WTC11 (cell line): ENCODE measurements at regions not wholly inside any gene's neighbourhood (a gene's known extent, or its start where the extent isn't known, plus 50 kb on each side); places are given as distances from the start of the nearest gene placed in this dataset.

ENCODE experiments used
- ATF1 ChIP-seq: sonication (generic); formaldehyde crosslinking; IDR thresholded peaks from 2 replicates; pipeline ENCODE4 v1.8.1; 2023; ENCODE audit warnings: mild to moderate bottlenecking, moderate library complexity, missing genetic modification reagents
- ATF2 ChIP-seq: sonication (generic); formaldehyde crosslinking; IDR thresholded peaks from 2 replicates; pipeline ENCODE4 v1.8.1; 2022; ENCODE audit warnings: low read depth, missing genetic modification reagents, borderline replicate concordance
- CTCF ChIP-seq: fragments of 200-600 bp; IDR thresholded peaks from 2 replicates; pipeline ENCODE4 v1.8.0; 2022; ENCODE audit warnings: antibody characterized with exemption
- ELF4 ChIP-seq: sonication (generic); formaldehyde crosslinking; IDR thresholded peaks from 2 replicates; pipeline ENCODE4 v1.8.1; 2022; ENCODE audit warnings: low read depth, mild to moderate bottlenecking, moderate library complexity, missing genetic modification reagents
- RORB ChIP-seq: fragments of 250-450 bp; sonication (Bioruptor Pico); IDR thresholded peaks from 2 replicates; pipeline ENCODE4 v1.9.0; 2021; ENCODE audit warnings: mild to moderate bottlenecking
- TP53 ChIP-seq: sonication (generic); formaldehyde crosslinking; IDR thresholded peaks from 2 replicates; pipeline ENCODE4 v1.8.1; 2023; ENCODE audit warnings: mild to moderate bottlenecking, missing genetic modification reagents
- USF2 ChIP-seq: sonication (generic); formaldehyde crosslinking; IDR thresholded peaks from 2 replicates; pipeline ENCODE4 v1.8.1; 2023; ENCODE audit warnings: mild to moderate bottlenecking, missing genetic modification reagents, moderate library complexity
- TF ChIP-seq, protein P1 (sequence below): sonication (generic); formaldehyde crosslinking; IDR thresholded peaks from 2 replicates; pipeline ENCODE4 v1.8.1; 2023; ENCODE audit warnings: mild to moderate bottlenecking, missing genetic modification reagents

DNA sequence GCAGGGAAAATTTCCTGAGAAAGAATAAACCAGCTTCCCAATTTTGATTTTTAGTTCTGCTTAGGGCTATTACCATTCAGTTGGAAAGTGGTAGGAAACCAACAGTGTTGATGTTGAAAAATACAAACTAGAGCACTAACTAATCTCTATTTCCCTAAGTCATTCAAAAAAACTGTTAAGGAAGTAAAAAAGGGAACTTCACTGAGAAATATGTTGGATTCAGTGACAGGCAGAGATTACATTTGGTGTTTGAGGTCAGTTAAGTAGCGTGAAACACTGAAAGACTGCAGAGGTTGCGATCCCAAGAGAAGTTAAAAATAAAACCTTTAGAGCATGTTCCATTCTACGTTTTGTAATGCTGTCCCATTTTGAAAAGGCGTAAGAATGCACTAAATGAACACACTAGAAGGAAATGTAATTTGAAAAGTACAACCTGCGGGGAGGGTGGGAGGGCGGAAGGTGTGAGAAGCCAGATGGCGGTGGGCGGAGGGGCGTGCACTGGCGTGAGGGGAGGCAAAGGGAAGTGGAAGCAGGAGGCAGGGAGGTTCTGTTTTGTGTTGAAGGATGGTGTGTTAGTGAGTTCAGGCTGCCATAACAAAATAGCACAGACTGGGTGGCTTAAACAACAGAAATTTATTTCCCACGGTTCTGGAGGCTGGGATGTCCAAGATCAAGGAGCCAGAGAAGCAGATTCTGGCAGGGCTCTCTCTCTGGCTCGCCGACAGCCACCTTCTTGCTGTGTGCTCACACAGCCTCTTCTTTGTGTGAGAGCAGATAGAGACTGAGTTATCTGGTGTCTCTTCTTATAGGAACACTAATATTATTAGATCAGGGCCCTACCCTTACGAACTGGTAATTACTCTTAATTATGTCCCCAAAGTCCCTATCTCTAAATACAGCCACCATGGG lies 94.3 kb upstream of the KCTD1 start:
- no peak for TF ChIP-seq CTCF
- no peak for TF ChIP-seq USF2 (CRISPR knock-in tag)
- TF ChIP-seq RORB (CRISPR knock-in tag) = no peak
- TF ChIP-seq, protein P1, sequence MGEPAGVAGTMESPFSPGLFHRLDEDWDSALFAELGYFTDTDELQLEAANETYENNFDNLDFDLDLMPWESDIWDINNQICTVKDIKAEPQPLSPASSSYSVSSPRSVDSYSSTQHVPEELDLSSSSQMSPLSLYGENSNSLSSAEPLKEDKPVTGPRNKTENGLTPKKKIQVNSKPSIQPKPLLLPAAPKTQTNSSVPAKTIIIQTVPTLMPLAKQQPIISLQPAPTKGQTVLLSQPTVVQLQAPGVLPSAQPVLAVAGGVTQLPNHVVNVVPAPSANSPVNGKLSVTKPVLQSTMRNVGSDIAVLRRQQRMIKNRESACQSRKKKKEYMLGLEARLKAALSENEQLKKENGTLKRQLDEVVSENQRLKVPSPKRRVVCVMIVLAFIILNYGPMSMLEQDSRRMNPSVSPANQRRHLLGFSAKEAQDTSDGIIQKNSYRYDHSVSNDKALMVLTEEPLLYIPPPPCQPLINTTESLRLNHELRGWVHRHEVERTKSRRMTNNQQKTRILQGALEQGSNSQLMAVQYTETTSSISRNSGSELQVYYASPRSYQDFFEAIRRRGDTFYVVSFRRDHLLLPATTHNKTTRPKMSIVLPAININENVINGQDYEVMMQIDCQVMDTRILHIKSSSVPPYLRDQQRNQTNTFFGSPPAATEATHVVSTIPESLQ (CRISPR knock-in tag) = no peak
- no peak for TF ChIP-seq TP53 (CRISPR knock-in tag)
- TF ChIP-seq ATF1 (CRISPR knock-in tag) = no peak
- TF ChIP-seq ELF4 (CRISPR knock-in tag) = no peak
- no peak for TF ChIP-seq ATF2 (CRISPR knock-in tag)
